ENCODE measurements at regions not wholly inside any gene's neighbourhood (a gene's known extent, or its start where the extent isn't known, plus 50 kb on each side); places are given as distances from the start of the nearest gene placed in this dataset.

GRCh38 chr6:11650711-11651110 lies 113.2 kb downstream of the TMEM170B start:
- in situ Hi-C loops (cut with MboI; ENCODE audit: low sequenced_read_pairs in 4 of 4), result loop anchor here (10.0 to 25.0 kb wide), 6 partner anchors 584 to 1262 kb away; no protein-coding TSS in a partner anchor
- Histone ChIP-seq H3K9me3 (no peaks in the 10 kb centered on the region), H3K36me3 (no peaks in the 10 kb centered on the region), H3K4me1 (peaks cover 0 to 17% of the 10 kb centered on the region in 2 donors), H3K4me3 (no peak overlapping the region), H3K27me3 (no peaks in the 10 kb centered on the region), H3K27ac (peak overlapping the region in 3 of 4 donors; percentile 43 to 60 (median 54))
- TF ChIP-seq POLR2A (IDR thresholded peaks at IDR 0.05), result no peak
- no peak for TF ChIP-seq CTCF (IDR thresholded peaks at IDR 0.05 in 4 of 5, conservative IDR thresholded peaks at IDR 0.05 in 1 of 5)
- intact Hi-C loops (cut with DNase I; ENCODE audit: low total_unique reads), result loop anchor here (5.0 to 10.0 kb wide), 2 partner anchors 63 to 634 kb away; no protein-coding TSS in a partner anchor
- no peak for ATAC-seq
- DNase-seq, result no peak

GRCh38 chr6:11653028-11653583 lies 115.6 kb downstream of the TMEM170B start:
- Histone ChIP-seq H3K4me1 (peaks cover 0 to 22% of the 10 kb centered on the region in 2 donors), H3K4me3 (no peak overlapping the region), H3K36me3 (no peaks in the 10 kb centered on the region), H3K27ac (peak overlapping the region in 2 of 4 donors; percentile 43 to 46), H3K27me3 (no peaks in the 10 kb centered on the region), H3K9me3 (no peaks in the 10 kb centered on the region)
- DNase-seq, result no peak
- TF ChIP-seq CTCF (IDR thresholded peaks at IDR 0.05 in 4 of 5, conservative IDR thresholded peaks at IDR 0.05 in 1 of 5) (no peak), POLR2A (IDR thresholded peaks at IDR 0.05) (no peak)
- intact Hi-C loops (cut with DNase I; ENCODE audit: low total_unique reads) (loop anchor here (5.0 to 10.0 kb wide), 2 partner anchors 66 to 632 kb away; no protein-coding TSS in a partner anchor), in situ Hi-C loops (cut with MboI; ENCODE audit: low sequenced_read_pairs in 4 of 4) (loop anchor here (10.0 to 25.0 kb wide), 6 partner anchors 582 to 1259 kb away; no protein-coding TSS in a partner anchor)
- peak in 1 of 2 donors; percentile 29 for ATAC-seq

- Histone ChIP-seq H3K9me3 (no peaks in the 10 kb centered on the region), H3K36me3 (no peaks in the 10 kb centered on the region), H3K27ac (no peak overlapping the region), H3K4me3 (no peak overlapping the region), H3K27me3 (no peaks in the 10 kb centered on the region), H3K4me1 (peaks cover 0 to 22% of the 10 kb centered on the region in 2 donors)
- TF ChIP-seq CTCF (IDR thresholded peaks at IDR 0.05 in 4 of 5, conservative IDR thresholded peaks at IDR 0.05 in 1 of 5) (no peak), POLR2A (IDR thresholded peaks at IDR 0.05) (no peak)
- in situ Hi-C loops (cut with MboI; ENCODE audit: low sequenced_read_pairs in 4 of 4) (loop anchor here (5.0 to 25.0 kb wide), 7 partner anchors 577 to 1257 kb away; no protein-coding TSS in a partner anchor), intact Hi-C loops (cut with DNase I; ENCODE audit: low total_unique reads) (loop anchor here (1.0 to 10.0 kb wide), 5 partner anchors 68 to 1237 kb away; no protein-coding TSS in a partner anchor)
- ATAC-seq (no peak), DNase-seq (no peak)
Measured at GRCh38 chr6:11654876-11655275, 117.3 kb downstream of the TMEM170B start.

GRCh38 chr6:11656491-11656890 lies 118.9 kb downstream of the TMEM170B start:
- Histone ChIP-seq H3K27me3 (no peaks in the 10 kb centered on the region), H3K27ac (no peak overlapping the region), H3K36me3 (no peaks in the 10 kb centered on the region), H3K9me3 (no peaks in the 10 kb centered on the region), H3K4me3 (no peak overlapping the region), H3K4me1 (peaks cover 0 to 16% of the 10 kb centered on the region in 2 donors)
- intact Hi-C loops (cut with DNase I; ENCODE audit: low total_unique reads) (loop anchor here (5.0 to 10.0 kb wide), 2 partner anchors 628 to 1236 kb away; no protein-coding TSS in a partner anchor), in situ Hi-C loops (cut with MboI; ENCODE audit: low sequenced_read_pairs in 4 of 4) (loop anchor here (5.0 to 25.0 kb wide), 7 partner anchors 576 to 1256 kb away; no protein-coding TSS in a partner anchor)
- DNase-seq, result no peak
- no peak for ATAC-seq
- no peak for TF ChIP-seq CTCF (IDR thresholded peaks at IDR 0.05 in 4 of 5, conservative IDR thresholded peaks at IDR 0.05 in 1 of 5)
- TF ChIP-seq POLR2A (IDR thresholded peaks at IDR 0.05), result no peak
